GM18502 (cell line): ENCODE measurements at regions not wholly inside any gene's neighbourhood (a gene's known extent, or its start where the extent isn't known, plus 50 kb on each side); places are given as distances from the start of the nearest gene placed in this dataset.
"Not testable (repeated sequence)": the region's sequence is repeated elsewhere in the genome, so short reads cannot be mapped to it uniquely, and the experiment has no call there.

Source experiments
- ATAC-seq: cut with Tn5 transposase; IDR thresholded peaks from one replicate; pipeline ENCODE4 v1.9.1; 2021; ENCODE audit warnings: mild to moderate bottlenecking; ENCODE audit not compliant: unreplicated experiment, poor library complexity

- ATAC-seq: no peak
These were observed 642.0 kb downstream of the KIF4B start for GRCh38 chr5:155655569-155655968.

GRCh38 chr5:155661859-155662258 is 648.3 kb downstream of the KIF4B start:
- no peak for ATAC-seq

GRCh38 chr5:155665361-155665760 is 651.8 kb downstream of the KIF4B start:
- ATAC-seq: no peak

- ATAC-seq: not testable (repeated sequence)
These were observed 655.0 kb upstream of the SGCD start for GRCh38 chr5:155672001-155672400.

- ATAC-seq: peak; percentile 72
These were observed 650.0 kb upstream of the SGCD start for GRCh38 chr5:155676967-155677366.

GRCh38 chr5:155678371-155678770 is 648.6 kb upstream of the SGCD start:
- ATAC-seq: no peak

- no peak for ATAC-seq
These were observed 647.4 kb upstream of the SGCD start for GRCh38 chr5:155679530-155679929.

- ATAC-seq: no peak
These were observed 642.5 kb upstream of the SGCD start for GRCh38 chr5:155684417-155684816.

GRCh38 chr5:155686131-155686530 is 640.8 kb upstream of the SGCD start:
- ATAC-seq: no peak

- no peak for ATAC-seq
These were observed 637.6 kb upstream of the SGCD start for GRCh38 chr5:155689406-155689805.

GRCh38 chr5:155696362-155696761 is 630.6 kb upstream of the SGCD start:
- no peak for ATAC-seq

GRCh38 chr5:155697236-155697635 is 629.7 kb upstream of the SGCD start:
- no peak for ATAC-seq

GRCh38 chr5:155699385-155699784 is 627.6 kb upstream of the SGCD start:
- no peak for ATAC-seq

- no peak for ATAC-seq
These were observed 626.6 kb upstream of the SGCD start for GRCh38 chr5:155700333-155700732.

GRCh38 chr5:155711882-155712281 is 615.1 kb upstream of the SGCD start:
- ATAC-seq: no peak

GRCh38 chr5:155714435-155714834 is 612.5 kb upstream of the SGCD start:
- ATAC-seq: not testable (repeated sequence)

GRCh38 chr5:155726267-155726666 is 600.7 kb upstream of the SGCD start:
- no peak for ATAC-seq

GRCh38 chr5:155727512-155728145 is 599.3 kb upstream of the SGCD start:
- no peak for ATAC-seq

- no peak for ATAC-seq
These were observed 598.7 kb upstream of the SGCD start for GRCh38 chr5:155728146-155728856.

- no peak for ATAC-seq
These were observed 597.9 kb upstream of the SGCD start for GRCh38 chr5:155728857-155729683.

GRCh38 chr5:155729684-155730059 is 597.3 kb upstream of the SGCD start:
- no peak for ATAC-seq
